NT2/D1 (cell line): ENCODE measurements at regions not wholly inside any gene's neighbourhood (a gene's known extent, or its start where the extent isn't known, plus 50 kb on each side); places are given as distances from the start of the nearest gene placed in this dataset.

Experiments used
- DNase-seq: peaks from one replicate; pipeline ENCODE4 v3.0.0-alpha.2; 2011; ENCODE audit warnings: low read depth, low spot score
- H3K27me3 ChIP-seq: 2 replicates; pipeline ENCODE4 v1.6.0; 2011; ENCODE audit warnings: mild to moderate bottlenecking; ENCODE audit not compliant: insufficient read length, insufficient read depth
- H3K36me3 ChIP-seq: 2 replicates; pipeline ENCODE4 v1.6.1; 2011; ENCODE audit warnings: mild to moderate bottlenecking, low read length, mixed read lengths; ENCODE audit not compliant: insufficient read depth, insufficient read length
- H3K4me1 ChIP-seq: 2 replicates; pipeline ENCODE4 v1.5.1; 2011; ENCODE audit not compliant: insufficient read depth, insufficient read length
- H3K4me3 ChIP-seq: 2 replicates; pipeline ENCODE4 v1.5.1; 2011; ENCODE audit warnings: low read depth; ENCODE audit not compliant: insufficient read length
- H3K9ac ChIP-seq: 2 replicates; pipeline ENCODE4 v1.6.0; 2011; ENCODE audit warnings: low read depth; ENCODE audit not compliant: insufficient read length
- H3K9me3 ChIP-seq: 2 replicates; pipeline ENCODE4 v1.5.1; 2011; ENCODE audit warnings: mild to moderate bottlenecking, low read length; ENCODE audit not compliant: insufficient read depth
- SUZ12 ChIP-seq: IDR thresholded peaks from 2 replicates; pipeline ENCODE4 v1.6.1; 2011; ENCODE audit not compliant: insufficient read length, insufficient read depth; ENCODE audit errors: extremely low read depth
- YY1 ChIP-seq: IDR thresholded peaks from 2 replicates; pipeline ENCODE4 v1.6.1; 2011; ENCODE audit not compliant: insufficient read length, insufficient read depth
- ZNF274 ChIP-seq: IDR thresholded peaks from 2 replicates; pipeline ENCODE4 v1.6.1; 2011; ENCODE audit warnings: mild to moderate bottlenecking, low read depth, low read length

- Histone ChIP-seq H3K4me1 (no peaks in the 10 kb centered on the region), H3K27me3 (no peaks in the 10 kb centered on the region)
- TF ChIP-seq ZNF274 = no peak
- TF ChIP-seq YY1 = no peak
- TF ChIP-seq SUZ12 = no peak
Measured at GRCh38 chr5:3424946-3425345, 170.7 kb upstream of the IRX1 start.

GRCh38 chr5:3417376-3417943 is 178.2 kb upstream of the IRX1 start:
- Histone ChIP-seq H3K27me3 (no peaks in the 10 kb centered on the region), H3K9me3 (no peaks in the 10 kb centered on the region), H3K4me3 (no peak overlapping the region), H3K9ac (no peak overlapping the region), H3K4me1 (no peaks in the 10 kb centered on the region), H3K36me3 (no peaks in the 10 kb centered on the region)
- TF ChIP-seq ZNF274 (no peak), SUZ12 (no peak), YY1 (no peak)
- peak; percentile 11 for DNase-seq

More at GRCh38 chr5:3424946-3425345, 170.7 kb upstream of the IRX1 start:
- no peaks in the 10 kb centered on the region for H3K9me3 ChIP-seq
- DNase-seq = no peak
- no peaks in the 10 kb centered on the region for H3K36me3 ChIP-seq
- no peak overlapping the region for H3K4me3 ChIP-seq
- H3K9ac ChIP-seq = no peak overlapping the region

- no peak for DNase-seq
- Histone ChIP-seq H3K27me3 (no peaks in the 10 kb centered on the region), H3K4me1 (no peaks in the 10 kb centered on the region), H3K9ac (no peak overlapping the region), H3K36me3 (no peaks in the 10 kb centered on the region), H3K9me3 (no peaks in the 10 kb centered on the region), H3K4me3 (no peak overlapping the region)
- TF ChIP-seq ZNF274 = no peak
- TF ChIP-seq YY1 = no peak
Measured at GRCh38 chr5:3414371-3414770, 181.3 kb upstream of the IRX1 start.

GRCh38 chr5:3412146-3412545 is 183.5 kb upstream of the IRX1 start:
- Histone ChIP-seq H3K36me3 (no peaks in the 10 kb centered on the region), H3K27me3 (no peaks in the 10 kb centered on the region), H3K9ac (no peak overlapping the region), H3K4me1 (no peaks in the 10 kb centered on the region), H3K4me3 (no peak overlapping the region), H3K9me3 (no peaks in the 10 kb centered on the region)
- TF ChIP-seq ZNF274 (no peak), SUZ12 (no peak), YY1 (no peak)
- DNase-seq = no peak

GRCh38 chr5:3411363-3411762 is 184.3 kb upstream of the IRX1 start:
- Histone ChIP-seq H3K9ac (no peak overlapping the region), H3K4me3 (no peak overlapping the region), H3K27me3 (no peaks in the 10 kb centered on the region), H3K36me3 (no peaks in the 10 kb centered on the region), H3K9me3 (no peaks in the 10 kb centered on the region), H3K4me1 (no peaks in the 10 kb centered on the region)
- TF ChIP-seq SUZ12 (no peak), YY1 (no peak), ZNF274 (no peak)
- no peak for DNase-seq

- DNase-seq = no peak
- Histone ChIP-seq H3K36me3 (no peaks in the 10 kb centered on the region), H3K4me1 (no peaks in the 10 kb centered on the region), H3K4me3 (no peak overlapping the region), H3K27me3 (no peaks in the 10 kb centered on the region), H3K9me3 (no peaks in the 10 kb centered on the region), H3K9ac (no peak overlapping the region)
- no peak for TF ChIP-seq SUZ12
- no peak for TF ChIP-seq YY1
- TF ChIP-seq ZNF274 = no peak
Measured at GRCh38 chr5:3401635-3402034, 194.0 kb upstream of the IRX1 start.

- Histone ChIP-seq H3K9me3 (no peaks in the 10 kb centered on the region), H3K4me1 (no peaks in the 10 kb centered on the region), H3K36me3 (no peaks in the 10 kb centered on the region), H3K9ac (no peak overlapping the region), H3K27me3 (no peaks in the 10 kb centered on the region), H3K4me3 (no peak overlapping the region)
- DNase-seq = no peak
- TF ChIP-seq SUZ12 (no peak), YY1 (no peak), ZNF274 (no peak)
Measured at GRCh38 chr5:3400659-3401058, 195.0 kb upstream of the IRX1 start.
